ENCODE measurements at regions not wholly inside any gene's neighbourhood (a gene's known extent, or its start where the extent isn't known, plus 50 kb on each side); places are given as distances from the start of the nearest gene placed in this dataset.
"Not testable (repeated sequence)": the region's sequence is repeated elsewhere in the genome, so short reads cannot be mapped to it uniquely, and the experiment has no call there.

DNA sequence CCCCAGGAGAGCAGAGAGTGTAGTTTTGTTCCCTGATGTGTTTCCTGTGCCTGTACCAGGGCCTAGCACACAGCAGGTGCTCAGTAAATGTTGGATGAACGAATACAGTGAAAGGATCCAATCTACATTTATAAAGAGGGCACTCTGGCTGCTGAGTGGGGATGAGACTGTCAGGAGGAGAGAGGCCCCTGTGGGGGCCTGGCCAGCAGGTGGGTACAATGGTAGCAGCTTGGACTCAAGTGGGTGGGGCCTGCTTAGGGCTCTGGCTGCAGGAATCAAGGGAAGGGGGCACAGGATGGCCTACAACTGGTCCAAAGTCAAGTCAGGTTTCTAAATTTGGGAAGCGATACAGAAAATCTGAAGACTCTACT, 156.6 kb upstream of the GRK3 start:
- in situ Hi-C loops (cut with MboI; ENCODE audit: low sequenced_read_pairs), result no loop called here

DNA sequence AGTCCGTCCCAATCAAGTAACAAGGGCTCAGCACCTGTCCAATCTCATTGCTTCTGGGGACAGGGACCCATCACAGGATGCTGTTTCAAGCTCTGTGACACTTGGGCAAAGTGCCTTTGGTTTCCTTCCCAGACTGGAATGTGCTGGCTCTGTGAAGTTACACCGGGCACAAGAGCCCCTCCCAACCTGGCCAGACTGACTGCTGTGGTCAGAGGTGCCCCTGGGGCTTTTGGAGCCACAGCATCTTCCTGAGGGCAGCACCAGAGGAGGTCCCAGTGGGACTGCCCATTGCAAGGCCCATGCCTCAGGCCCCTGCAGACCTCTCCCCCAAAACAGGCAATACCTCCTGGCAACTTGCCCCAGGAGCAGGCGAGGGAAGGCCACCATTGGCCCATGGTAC, 155.2 kb upstream of the GRK3 start:
- in situ Hi-C loops (cut with MboI; ENCODE audit: low sequenced_read_pairs), result no loop called here

GRCh38 chr22:25410849-25411248, 153.6 kb upstream of the GRK3 start:
- in situ Hi-C loops (cut with MboI; ENCODE audit: low sequenced_read_pairs), result no loop called here

GRCh38 chr22:25413620-25414019, 150.9 kb upstream of the GRK3 start:
- in situ Hi-C loops (cut with MboI; ENCODE audit: low sequenced_read_pairs), result no loop called here

DNA sequence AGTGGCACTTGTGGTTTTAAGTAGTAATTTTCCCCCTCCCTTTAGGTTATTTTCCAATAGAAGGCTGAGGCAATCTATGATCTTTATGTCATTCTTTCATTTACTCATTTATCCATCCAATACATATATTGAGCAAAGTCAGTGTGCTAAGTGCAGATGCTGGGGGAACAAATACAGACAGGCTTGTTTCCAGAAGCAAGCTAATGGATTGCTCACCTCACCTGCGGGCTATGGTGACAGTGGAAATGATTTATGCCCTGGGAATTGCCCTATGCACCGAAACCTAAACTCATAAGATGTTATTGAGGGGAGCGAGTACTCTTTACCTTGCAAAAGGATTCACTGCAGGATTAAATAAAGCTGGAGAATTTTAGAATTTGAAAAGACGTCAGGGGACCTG, 148.7 kb upstream of the GRK3 start:
- in situ Hi-C loops (cut with MboI; ENCODE audit: low sequenced_read_pairs), result not testable (repeated sequence)

DNA sequence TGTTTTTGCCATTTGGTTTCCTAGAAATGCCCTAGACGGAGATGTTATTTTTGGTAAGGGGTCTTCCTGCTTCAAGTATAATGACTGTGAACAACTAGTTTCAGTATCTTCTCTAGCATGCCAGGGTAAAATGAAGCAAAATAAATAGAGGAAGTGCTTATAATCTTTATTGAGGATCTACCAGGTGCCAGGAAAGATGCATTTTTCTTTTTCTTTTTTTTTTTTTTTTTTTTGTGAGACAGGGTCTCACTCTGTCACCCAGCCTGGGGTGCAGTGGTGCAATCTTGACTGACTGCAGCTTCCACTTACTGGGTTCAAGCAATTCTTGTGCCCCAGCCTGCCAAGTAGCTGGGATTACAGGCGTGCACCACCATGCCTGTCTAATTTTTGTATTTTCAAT, 146.6 kb upstream of the GRK3 start:
- in situ Hi-C loops (cut with MboI; ENCODE audit: low sequenced_read_pairs), result not testable (repeated sequence)

- in situ Hi-C loops (cut with MboI; ENCODE audit: low sequenced_read_pairs), result no loop called here
Observed at GRCh38 chr22:25419247-25420113, 145.0 kb upstream of the GRK3 start.

GRCh38 chr22:25420114-25420441, 144.4 kb upstream of the GRK3 start:
- in situ Hi-C loops (cut with MboI; ENCODE audit: low sequenced_read_pairs), result not testable (repeated sequence)

DNA sequence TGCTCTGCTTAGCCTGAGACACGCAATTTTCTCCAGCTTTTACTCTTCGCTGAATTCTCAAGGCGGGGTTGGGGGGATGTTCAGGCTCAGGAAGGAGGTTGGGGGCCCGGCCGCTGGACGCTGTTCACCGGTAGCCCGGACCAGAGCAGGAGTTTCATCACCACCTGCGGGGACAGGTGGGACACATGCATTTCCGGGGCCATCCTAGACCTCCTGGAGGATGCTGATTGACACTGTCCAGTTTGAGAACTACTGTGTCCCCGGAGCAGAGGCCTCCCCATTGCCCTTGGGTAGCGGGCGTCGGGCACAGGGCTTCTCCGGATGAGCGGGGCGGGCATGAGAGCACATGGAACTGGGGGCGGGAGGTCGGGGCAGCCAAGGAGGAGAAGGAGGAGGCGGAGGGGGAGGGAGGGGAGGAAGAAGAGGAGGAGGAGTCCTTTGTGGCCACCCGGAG, 144.0 kb upstream of the GRK3 start:
- in situ Hi-C loops (cut with MboI; ENCODE audit: low sequenced_read_pairs), result no loop called here

GRCh38 chr22:25420925-25421904, 143.3 kb upstream of the GRK3 start:
- in situ Hi-C loops (cut with MboI; ENCODE audit: low sequenced_read_pairs), result no loop called here

DNA sequence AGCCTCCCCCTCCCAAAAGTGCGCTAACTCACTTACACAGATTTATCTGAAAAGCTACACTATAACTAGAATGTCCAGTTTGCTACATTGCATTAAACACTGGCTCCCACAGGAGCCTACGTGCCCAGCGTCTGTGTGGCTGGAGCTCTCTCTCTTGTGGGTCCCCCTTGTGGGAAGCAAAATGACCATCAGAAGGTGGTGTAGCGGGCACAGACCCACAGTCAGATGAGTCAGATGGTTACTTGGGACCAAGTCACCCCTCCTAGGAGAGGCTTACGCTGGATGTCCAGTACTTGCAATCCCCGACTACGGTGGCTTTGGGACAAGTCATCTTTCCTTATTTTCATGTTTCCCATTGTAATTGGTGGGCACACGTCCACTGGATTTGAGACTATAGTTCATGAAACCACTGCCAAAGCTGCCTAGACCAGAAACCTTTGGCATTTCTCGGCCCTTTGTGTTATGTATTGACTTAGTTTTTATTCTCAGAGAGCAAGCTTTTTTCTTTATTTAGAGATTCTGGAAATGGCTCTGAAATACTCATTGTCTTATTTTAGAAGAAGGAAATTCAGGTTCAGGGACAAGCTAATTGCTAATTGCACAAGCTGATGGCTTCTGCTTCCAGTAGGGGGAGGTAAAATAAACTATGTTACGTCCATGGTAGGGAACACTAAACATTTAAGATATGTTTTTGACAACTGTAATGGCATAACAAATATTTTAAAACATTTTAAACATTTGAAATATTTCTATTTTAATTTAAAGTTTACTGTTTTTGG, 137.8 kb upstream of the GRK3 start:
- in situ Hi-C loops (cut with MboI; ENCODE audit: low sequenced_read_pairs), result not testable (repeated sequence)

DNA sequence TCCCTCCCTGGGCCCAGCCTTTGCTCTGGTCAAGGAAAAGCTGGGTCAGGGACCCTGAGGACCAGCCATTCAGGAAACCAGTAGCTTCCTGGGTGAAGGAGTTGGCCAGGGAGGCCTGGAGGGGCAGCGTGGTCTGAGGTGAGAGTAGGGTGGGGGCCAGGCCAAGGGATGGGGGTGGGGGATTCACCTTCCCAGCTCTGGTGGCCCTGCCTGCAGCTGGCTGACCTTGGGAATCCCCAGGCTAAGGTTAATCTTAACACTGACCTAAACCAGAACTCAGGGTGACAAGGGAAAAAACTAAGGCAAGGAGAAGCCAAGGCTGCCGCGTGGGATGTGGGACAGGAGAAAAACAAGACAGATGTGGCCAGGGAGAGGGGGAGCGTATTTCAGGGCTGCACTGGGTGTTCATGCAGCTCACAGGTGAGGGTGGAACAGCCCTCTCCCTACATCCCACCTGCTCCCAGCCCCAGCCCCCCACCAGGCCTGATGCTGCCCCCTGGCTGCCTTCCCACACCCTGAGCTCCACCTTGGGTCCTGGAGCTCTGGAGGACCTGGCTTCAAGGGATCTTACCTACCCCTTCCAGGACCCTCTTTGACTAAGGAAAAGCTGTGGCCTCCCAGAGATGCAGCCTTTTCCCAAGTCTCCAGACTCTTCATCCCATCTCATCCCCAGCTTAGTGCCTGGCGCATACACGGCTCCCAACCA, 132.7 kb upstream of the GRK3 start:
- in situ Hi-C loops (cut with MboI; ENCODE audit: low sequenced_read_pairs), result loop anchor here (10.0 kb wide), 1 partner anchor 67 kb away; no protein-coding TSS in a partner anchor

- in situ Hi-C loops (cut with MboI; ENCODE audit: low sequenced_read_pairs), result loop anchor here (10.0 kb wide), 1 partner anchor 69 kb away; no protein-coding TSS in a partner anchor
Observed at GRCh38 chr22:25433381-25433970, 131.0 kb upstream of the GRK3 start.

- in situ Hi-C loops (cut with MboI; ENCODE audit: low sequenced_read_pairs), result loop anchor here (10.0 kb wide), 1 partner anchor 73 kb away; no protein-coding TSS in a partner anchor
Observed at GRCh38 chr22:25437414-25438160, 126.9 kb upstream of the GRK3 start.

DNA sequence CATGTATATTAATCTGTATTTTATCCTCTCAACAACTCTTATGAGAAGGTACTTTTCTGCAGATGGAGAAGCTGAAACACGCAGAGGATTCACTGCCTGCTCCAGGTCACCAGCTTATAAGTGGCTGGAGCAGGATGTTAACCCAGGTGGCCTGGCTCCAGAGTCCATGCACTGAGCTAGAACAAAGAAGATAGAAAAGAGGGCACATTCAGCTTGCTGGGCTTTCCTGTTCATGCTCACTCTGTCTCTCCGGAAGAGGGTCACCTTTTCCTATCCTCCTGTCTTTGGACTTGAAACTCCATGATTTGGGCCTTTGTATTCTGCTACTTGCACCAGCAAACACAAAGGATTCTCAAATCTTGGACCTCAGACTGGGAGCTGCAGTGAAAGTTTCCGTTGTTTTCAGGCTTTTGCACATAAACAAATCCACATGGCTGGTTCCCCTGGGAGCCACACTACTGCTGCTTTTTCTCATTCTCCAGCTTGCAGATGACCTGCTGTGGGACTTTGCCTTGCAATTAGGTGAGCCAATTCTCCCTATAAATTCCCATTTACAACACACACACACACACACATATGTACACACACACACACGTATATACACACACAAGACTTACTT, 117.3 kb upstream of the GRK3 start:
- in situ Hi-C loops (cut with MboI; ENCODE audit: low sequenced_read_pairs), result no loop called here

GRCh38 chr22:25447686-25448434, 116.6 kb upstream of the GRK3 start:
- in situ Hi-C loops (cut with MboI; ENCODE audit: low sequenced_read_pairs), result no loop called here

- in situ Hi-C loops (cut with MboI; ENCODE audit: low sequenced_read_pairs), result no loop called here
Observed at GRCh38 chr22:25448435-25449051, 115.9 kb upstream of the GRK3 start.
